ENCODE measurements at regions not wholly inside any gene's neighbourhood (a gene's known extent, or its start where the extent isn't known, plus 50 kb on each side); places are given as distances from the start of the nearest gene placed in this dataset.

DNA sequence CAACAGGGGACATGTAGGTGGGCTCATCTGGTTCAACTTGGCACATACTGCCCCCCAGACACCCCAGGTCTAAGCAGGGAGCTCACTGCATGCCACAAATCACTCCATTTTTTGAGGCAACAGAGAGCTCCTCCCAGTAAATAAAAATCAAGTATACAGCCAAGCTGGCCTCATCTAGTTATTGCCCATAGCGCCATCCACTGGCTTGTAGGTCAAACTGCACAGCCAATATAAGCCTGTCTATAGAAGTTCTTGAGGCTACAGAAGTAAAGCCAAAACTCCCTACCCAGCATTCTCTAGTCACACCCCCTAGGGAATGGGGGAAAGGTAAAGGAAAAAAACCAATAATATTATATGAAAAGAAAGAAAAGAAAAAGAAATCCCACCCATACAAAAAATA lies 453.7 kb downstream of the ZNF385D start:
- FAIRE-seq = no peak
- TF ChIP-seq, protein P1, sequence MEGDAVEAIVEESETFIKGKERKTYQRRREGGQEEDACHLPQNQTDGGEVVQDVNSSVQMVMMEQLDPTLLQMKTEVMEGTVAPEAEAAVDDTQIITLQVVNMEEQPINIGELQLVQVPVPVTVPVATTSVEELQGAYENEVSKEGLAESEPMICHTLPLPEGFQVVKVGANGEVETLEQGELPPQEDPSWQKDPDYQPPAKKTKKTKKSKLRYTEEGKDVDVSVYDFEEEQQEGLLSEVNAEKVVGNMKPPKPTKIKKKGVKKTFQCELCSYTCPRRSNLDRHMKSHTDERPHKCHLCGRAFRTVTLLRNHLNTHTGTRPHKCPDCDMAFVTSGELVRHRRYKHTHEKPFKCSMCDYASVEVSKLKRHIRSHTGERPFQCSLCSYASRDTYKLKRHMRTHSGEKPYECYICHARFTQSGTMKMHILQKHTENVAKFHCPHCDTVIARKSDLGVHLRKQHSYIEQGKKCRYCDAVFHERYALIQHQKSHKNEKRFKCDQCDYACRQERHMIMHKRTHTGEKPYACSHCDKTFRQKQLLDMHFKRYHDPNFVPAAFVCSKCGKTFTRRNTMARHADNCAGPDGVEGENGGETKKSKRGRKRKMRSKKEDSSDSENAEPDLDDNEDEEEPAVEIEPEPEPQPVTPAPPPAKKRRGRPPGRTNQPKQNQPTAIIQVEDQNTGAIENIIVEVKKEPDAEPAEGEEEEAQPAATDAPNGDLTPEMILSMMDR (IDR thresholded peaks at IDR 0.05; ENCODE audit: insufficient read depth, low read length, severe bottlenecking) = no peak

DNA sequence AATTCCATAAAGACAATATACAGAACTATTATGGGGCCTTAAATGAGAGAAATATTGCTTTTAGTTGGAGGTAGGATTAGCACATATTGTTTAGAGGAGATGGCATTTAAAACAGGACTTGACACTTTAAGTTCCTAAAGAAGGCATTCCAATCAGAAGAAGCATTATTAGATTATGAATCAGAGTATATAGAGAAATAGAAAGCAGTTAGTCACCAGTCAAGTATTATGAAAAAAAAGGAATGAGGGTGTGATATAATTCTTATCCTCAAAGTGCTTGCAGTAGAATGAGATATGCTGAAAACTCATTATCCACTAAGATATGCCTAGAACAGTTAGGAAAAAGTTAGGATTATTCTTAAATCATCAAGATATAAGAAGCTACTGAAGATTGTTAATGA lies 456.2 kb downstream of the ZNF385D start:
- TF ChIP-seq, protein P1 (IDR thresholded peaks at IDR 0.05; ENCODE audit: insufficient read depth, low read length, severe bottlenecking) = no peak
- no peak for FAIRE-seq
- DNase-seq (ENCODE audit: low read depth) = peak; percentile 87
- H3K27me3 ChIP-seq (ENCODE audit: control insufficient read depth, insufficient read depth, low read length) = no peaks in the 10 kb centered on the region
- no peaks in the 10 kb centered on the region for H3K36me3 ChIP-seq (ENCODE audit: control insufficient read depth, insufficient read depth, low read length)
- H3K4me3 ChIP-seq (ENCODE audit: low read depth, low read length) = no peak overlapping the region

More for the DNA sequence above, 453.7 kb downstream of the ZNF385D start:
- Histone ChIP-seq H3K36me3 (ENCODE audit: control insufficient read depth, insufficient read depth, low read length) (no peaks in the 10 kb centered on the region), H3K4me3 (ENCODE audit: low read depth, low read length) (no peak overlapping the region), H3K27me3 (ENCODE audit: control insufficient read depth, insufficient read depth, low read length) (no peaks in the 10 kb centered on the region)
- DNase-seq (ENCODE audit: low read depth) = no peak

DNA sequence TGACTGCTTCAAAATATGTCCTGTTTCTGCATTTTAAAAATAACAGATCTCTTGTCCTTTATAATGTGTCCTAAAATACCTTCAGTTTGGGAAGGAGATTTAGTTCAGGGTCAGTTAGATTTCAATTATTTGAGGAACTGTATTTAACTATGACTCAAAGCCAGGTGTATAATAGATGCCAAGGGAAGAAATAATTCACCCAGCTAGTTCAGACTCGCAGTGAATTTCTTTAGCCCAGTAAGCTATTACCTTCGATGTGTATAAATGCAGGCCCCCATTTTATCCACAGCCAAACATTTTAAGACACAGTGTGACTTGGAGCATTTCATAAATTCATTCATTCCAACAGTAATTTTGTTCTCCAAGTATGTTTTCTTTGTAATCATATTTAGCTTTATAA lies 458.0 kb downstream of the ZNF385D start:
- FAIRE-seq = no peak
- Histone ChIP-seq H3K27me3 (ENCODE audit: control insufficient read depth, insufficient read depth, low read length) (no peaks in the 10 kb centered on the region), H3K4me3 (ENCODE audit: low read depth, low read length) (no peak overlapping the region), H3K36me3 (ENCODE audit: control insufficient read depth, insufficient read depth, low read length) (no peaks in the 10 kb centered on the region)
- DNase-seq (ENCODE audit: low read depth) = peak; percentile 83
- TF ChIP-seq, protein P1 (IDR thresholded peaks at IDR 0.05; ENCODE audit: insufficient read depth, low read length, severe bottlenecking) = no peak

DNA sequence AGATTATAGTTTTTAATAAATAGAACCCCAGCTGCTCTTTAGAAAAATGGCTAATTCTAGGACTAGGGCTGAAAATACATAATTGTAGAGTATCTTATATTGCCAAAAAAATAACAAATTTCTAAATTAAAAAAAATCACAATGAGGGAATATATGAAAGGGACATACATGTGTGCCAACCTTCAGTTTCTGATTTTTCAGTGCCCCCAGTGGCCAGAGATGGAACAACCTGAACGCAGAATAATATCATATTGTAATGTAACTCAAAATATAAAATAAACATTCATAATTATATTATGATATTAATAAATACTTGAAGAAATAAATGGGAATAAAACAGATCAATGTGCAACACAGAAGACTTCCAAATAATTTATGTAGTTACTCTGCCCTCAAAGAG lies 460.5 kb downstream of the ZNF385D start:
- DNase-seq (ENCODE audit: low read depth) (no peak), FAIRE-seq (no peak)
- no peaks in the 10 kb centered on the region for H3K27me3 ChIP-seq (ENCODE audit: control insufficient read depth, insufficient read depth, low read length)
- H3K36me3 ChIP-seq (ENCODE audit: control insufficient read depth, insufficient read depth, low read length) = no peaks in the 10 kb centered on the region
- no peak overlapping the region for H3K4me3 ChIP-seq (ENCODE audit: low read depth, low read length)
- TF ChIP-seq, protein P1 (IDR thresholded peaks at IDR 0.05; ENCODE audit: insufficient read depth, low read length, severe bottlenecking) = no peak

DNA sequence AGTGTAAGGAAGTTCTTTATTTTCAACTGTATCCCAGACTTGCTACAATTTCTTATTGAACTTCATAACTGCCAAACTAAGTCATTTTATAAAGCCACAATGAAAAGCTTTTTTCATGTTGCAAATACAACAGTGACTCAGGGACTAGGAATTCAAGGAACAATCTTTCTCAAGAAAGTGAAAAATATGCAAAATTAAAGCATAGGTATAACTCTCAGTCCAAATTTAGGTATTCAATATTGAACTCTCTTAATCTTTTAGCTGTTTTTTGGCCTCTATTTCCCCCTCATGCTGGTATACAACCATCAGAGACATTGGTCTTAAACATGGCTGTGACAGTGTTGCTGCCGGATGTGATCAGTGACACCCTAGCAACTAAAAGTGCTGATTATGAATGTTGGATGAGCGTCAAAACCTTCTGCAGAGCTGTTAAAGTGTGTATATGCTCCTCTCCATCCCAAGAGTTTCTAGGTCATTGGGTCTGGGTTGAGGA lies 476.9 kb downstream of the ZNF385D start:
- DNase-seq (ENCODE audit: low read depth) (peak; percentile 55), FAIRE-seq (no peak)
- Histone ChIP-seq H3K36me3 (ENCODE audit: control insufficient read depth, insufficient read depth, low read length) (no peaks in the 10 kb centered on the region), H3K4me3 (ENCODE audit: low read depth, low read length) (no peak overlapping the region), H3K27me3 (ENCODE audit: control insufficient read depth, insufficient read depth, low read length) (no peaks in the 10 kb centered on the region)
- TF ChIP-seq, protein P1 (IDR thresholded peaks at IDR 0.05; ENCODE audit: insufficient read depth, low read length, severe bottlenecking) = no peak

Measured in bronchial epithelial cell (primary cell).